NCI-H526 (cell line): ENCODE measurements at regions not wholly inside any gene's neighbourhood (a gene's known extent, or its start where the extent isn't known, plus 50 kb on each side); places are given as distances from the start of the nearest gene placed in this dataset.

Source experiments
- DNase-seq, 2 experiments: peaks; one replicate each; lab custom pipeline; 2025; lab: John Stamatoyannopoulos, UW

DNA sequence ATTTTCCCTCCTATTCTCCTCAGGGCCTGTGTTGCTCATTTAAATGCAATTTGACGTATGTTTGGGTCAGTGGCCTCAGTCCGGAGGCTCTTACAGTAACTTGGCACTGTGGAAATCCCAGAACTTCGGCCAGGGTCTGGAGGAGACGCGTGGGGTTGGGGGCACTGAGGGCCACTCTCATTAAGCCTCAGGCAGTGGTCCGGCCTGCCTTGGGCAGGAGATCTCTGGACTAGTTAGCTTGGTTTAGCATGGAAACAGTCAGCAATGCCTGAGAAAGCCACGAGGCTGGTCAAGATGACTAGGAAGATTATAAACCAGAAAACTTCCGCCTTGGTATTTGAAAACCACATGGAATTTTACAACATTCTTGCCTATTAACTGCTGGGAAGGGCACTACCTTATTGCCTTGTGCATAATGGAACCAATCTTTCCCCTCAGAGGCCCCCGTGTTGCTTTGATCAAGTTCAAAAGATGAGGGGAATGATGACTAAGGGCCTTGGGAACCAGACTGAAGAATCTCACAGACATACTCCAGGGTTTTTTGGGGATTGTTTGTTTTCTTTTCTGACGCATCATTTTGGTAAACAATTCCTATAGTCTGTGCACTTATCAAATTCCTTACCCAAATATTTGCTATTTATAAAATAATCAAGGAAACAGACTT, 206.0 kb upstream of the PREP start:
- DNase-seq = no peak

DNA sequence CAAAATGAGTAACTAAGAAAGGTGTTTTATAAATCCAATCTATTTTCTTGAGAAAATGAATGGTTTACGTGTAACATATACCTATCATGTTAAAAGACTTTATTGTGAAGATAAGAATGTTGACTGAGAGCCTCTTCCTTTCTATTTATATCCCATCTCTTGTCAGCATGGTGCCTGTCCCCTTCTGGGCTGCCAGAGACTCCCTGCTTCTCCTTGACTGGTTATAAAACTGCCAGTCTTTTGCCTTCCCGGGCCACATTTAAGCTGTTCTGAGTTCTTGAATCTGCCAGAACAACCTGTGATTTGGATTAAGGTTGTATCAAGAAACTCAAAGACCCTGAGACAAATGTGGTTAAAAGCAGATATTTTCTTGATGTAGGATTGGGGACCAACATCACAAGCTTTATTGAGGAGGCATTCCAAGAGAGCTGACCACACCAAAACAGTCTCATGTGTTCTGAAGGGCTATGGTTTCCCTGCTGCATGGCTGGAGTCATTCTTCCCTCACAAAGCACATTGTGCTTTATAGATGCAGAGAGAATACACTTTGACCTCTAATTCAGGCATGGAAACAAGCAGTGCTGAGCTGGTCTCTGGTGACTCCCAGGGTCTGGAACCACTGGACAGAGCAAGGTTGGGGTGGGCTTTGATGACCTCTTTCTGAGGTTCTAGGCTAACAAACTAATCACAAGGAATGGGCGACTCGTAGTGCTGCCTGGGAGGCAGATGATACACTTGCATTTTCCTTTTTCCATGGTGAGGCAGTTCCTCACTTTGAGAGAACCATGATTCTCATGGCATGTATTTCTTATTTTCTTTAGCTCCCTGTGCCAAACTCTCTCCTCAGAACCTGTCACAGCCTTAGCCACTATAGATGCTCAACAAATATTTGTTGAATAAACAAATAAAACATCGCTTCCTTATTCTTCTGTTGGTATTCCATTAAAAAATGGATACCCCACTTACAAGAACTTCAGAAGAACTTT, 205.0 kb upstream of the PREP start:
- DNase-seq = no peak

DNA sequence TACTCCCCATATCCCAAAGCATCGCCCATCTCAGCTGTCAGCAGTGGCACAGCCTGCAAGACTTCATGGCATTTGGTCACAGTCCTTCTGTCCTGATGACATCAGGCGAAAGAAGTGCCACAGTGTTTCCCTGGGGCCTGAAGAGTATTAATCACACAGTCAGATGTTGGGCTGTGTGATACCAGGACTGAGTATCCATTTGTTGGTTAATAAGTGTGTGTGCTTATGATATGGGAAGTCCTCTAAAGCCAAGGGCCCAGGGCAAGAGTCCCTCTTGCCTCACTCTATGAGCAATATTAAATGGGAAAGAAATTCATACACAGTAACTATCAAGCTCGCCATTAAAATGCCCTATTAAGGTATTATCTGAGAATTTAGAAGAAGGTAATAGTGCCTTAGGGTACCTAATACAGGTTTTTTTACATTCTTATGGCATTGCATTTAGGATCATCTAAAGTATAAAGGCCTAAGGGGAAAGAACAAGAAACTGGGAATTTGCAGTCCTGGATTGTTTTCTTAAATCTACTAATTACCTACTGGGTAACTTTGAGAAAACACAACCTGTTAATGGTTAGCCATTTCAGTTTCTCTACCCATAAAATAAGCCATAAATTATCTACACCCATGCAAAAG, 204.1 kb upstream of the PREP start:
- no peak for DNase-seq

- no peak for DNase-seq
Observed at GRCh38 chr6:105604587-105604884, 201.7 kb upstream of the PREP start.

GRCh38 chr6:105603788-105604586, 201.1 kb upstream of the PREP start:
- no peak for DNase-seq

DNA sequence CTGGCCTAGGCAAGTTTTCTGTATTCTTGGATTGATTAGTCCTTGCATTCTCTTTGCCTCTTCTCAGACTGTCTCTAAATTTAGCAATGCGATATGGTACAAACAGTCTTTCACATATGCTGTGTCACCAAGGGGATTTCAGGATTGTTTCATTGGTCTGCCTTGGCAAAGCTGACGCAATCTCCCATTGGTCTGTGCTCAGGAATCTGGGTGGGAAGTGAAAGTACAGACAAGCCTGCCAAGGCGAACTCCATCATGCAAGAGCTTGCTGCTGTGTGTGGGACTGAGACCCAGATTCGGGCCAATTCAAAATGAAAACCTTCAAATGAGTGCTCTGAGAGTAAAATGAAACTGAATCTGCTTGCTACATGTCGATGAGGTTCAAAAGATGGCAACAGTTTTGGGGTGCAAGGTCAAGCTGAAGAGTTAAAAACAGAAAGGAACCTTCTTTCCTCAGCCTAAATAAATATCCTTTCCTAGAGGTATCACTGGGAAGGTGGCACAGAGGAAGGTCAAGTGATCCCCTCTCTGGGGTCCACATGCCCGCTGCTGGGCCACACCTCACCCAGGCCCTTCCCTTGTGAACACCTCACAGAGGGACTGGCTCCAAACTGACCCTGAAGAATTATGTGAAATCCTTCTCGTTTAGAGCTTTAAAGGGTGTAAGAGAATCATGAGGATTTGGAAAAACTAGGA, 198.8 kb upstream of the PREP start:
- no peak for DNase-seq

- no peak for DNase-seq
Observed at GRCh38 chr6:105600336-105601260, 197.7 kb upstream of the PREP start.

GRCh38 chr6:105598264-105598663, 195.4 kb upstream of the PREP start:
- no peak for DNase-seq

- DNase-seq = no peak
Observed at GRCh38 chr6:105596284-105596755, 193.4 kb upstream of the PREP start.

DNA sequence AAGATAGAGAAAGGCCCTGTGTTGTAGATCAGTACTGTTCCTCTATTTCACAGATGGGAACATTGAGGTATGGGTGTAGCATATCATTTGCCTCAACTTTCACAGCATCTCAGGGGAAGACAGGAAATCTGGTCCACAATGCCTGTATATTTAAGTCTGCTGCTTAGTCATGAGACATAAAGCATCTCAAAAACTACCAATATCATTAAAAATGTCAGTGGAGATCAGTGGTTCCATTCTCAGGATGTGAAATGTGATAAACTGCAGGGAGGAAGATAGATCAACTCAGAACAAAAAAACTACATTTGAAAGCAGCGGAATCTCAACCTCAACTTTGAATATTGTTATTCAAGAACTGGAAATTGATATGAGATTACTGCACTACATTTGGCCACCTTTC, 192.9 kb upstream of the PREP start:
- DNase-seq = no peak

DNA sequence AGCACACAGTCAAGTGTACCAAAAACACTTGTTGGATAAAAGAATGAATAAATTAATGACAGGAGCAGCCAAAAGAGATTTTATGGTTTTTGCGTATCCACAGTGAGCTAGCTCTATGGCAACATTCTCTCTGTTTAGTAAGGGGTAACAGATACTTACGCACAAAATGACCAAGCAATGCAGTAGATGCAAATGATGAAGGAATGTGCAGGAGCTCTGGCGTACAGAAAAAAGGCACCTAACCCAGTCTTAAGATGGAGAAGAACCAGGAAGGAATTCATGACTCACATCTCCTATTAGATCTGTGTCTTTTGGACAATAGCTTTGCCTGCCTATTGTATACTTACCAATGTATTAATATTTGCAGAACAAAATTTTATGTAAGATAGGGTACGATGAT, 191.9 kb upstream of the PREP start:
- no peak for DNase-seq

- no peak for DNase-seq
Observed at GRCh38 chr6:105593805-105594671, 191.2 kb upstream of the PREP start.

DNA sequence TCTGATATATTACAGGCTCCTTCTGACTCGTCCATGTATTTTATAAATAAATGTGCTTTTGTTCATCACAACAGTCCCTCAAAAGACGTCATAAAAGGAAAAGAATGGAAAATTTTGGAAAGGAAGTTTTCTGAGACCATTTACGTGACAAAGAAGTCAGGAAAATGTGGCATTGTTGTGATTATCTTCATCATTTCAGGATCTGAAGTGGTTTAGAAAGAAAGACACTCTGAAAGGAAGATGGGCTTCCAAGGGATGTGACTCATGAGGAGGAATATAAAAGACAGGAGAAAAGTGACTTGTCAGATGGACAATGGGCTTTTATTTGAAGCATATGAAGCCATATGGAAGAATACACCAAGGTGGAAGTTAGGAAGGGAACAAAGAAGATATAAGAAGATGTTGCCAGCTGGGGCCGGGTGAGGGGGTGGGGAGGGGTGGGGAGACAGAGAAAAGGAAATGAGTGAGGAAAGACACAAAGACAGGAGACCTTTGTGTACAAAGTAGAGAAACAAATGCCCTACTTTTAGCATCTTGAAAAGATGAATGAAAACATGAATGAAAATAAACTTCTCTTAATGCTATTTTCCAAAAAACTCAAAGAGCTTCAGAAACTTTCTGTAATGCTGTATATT, 190.3 kb upstream of the PREP start:
- DNase-seq = no peak

- no peak for DNase-seq
Observed at GRCh38 chr6:105592329-105592728, 189.4 kb upstream of the PREP start.

GRCh38 chr6:105591053-105591452, 188.2 kb upstream of the PREP start:
- DNase-seq = no peak

GRCh38 chr6:105588123-105588710, 185.3 kb upstream of the PREP start:
- no peak for DNase-seq

DNA sequence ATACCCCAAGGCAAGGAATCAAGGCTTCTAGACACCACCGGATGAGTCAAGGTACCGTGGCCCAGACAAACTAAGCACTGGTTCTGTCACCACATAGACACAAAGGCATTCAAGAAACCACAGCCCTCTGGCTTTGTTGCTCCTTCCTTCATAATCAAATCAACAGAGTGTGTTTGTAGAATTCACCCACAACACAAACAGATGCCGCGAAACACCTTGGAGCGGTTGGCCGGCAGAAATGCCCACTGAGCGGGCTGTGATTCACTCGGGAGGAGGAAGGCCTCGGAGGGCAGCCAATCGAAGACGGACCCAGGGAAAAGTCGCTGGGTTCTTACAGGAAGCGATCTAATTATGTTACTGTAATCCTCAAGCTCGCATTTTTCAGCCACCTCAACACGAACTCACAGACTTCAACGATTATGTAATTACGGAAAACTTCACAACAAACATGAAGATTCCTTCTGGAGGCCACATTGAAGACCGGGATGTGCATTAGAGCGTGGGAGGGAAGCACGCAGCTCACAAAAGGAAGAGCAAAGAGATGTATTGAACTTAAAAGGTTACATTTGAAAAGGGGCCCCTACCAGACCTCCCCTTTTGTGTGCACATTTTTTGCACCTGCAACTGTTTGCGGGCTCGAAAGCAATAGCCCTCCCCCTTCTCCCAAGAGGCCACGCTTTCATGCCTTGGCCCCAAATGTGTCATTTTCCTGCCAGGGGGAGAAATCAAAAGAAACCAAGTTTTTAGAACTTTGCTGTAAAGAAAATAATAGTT, 184.7 kb upstream of the PREP start:
- no peak for DNase-seq
